ENCODE measurements at regions not wholly inside any gene's neighbourhood (a gene's known extent, or its start where the extent isn't known, plus 50 kb on each side); places are given as distances from the start of the nearest gene placed in this dataset.

- FAIRE-seq: no peak
- no peak for TF ChIP-seq CTCF (IDR thresholded peaks at IDR 0.05; ENCODE audit: borderline replicate concordance, extremely low read depth, insufficient read depth)
- intact Hi-C loops (cut with DNase I): no loop called here
- no peaks in the 10 kb centered on the region for H3K36me3 ChIP-seq (ENCODE audit: control insufficient read depth in 2 of 3, insufficient read depth in 3 of 3, low read length in 3 of 3)
- H3K9me3 ChIP-seq (ENCODE audit: control insufficient read depth in 2 of 3, insufficient read depth in 1 of 3, low read length in 3 of 3): no peaks in the 10 kb centered on the region
- no peak overlapping the region for H3K4me3 ChIP-seq (ENCODE audit: low read length in 3 of 3)
- no peak overlapping the region for H3K9ac ChIP-seq (ENCODE audit: low read length in 3 of 3)
- H3K27me3 ChIP-seq (ENCODE audit: control insufficient read depth, insufficient read depth, low read length): no peaks in the 10 kb centered on the region
- peaks cover 0 to 12% (median 4%) of the 10 kb centered on the region in 3 donors for H3K4me1 ChIP-seq (ENCODE audit: control insufficient read depth in 2 of 3, insufficient read depth in 2 of 3, low read depth in 1 of 3, low read length in 3 of 3)
- H3K27ac ChIP-seq (ENCODE audit: low read depth in 2 of 2, low read length in 2 of 2): no peak overlapping the region
- peak in 1 of 5 donors; percentile 20 for DNase-seq
Measured at GRCh38 chr11:116471608-116472256, 301.1 kb downstream of the BUD13 start.

- Histone ChIP-seq H3K36me3 (ENCODE audit: control insufficient read depth in 2 of 3, insufficient read depth in 3 of 3, low read length in 3 of 3) (no peaks in the 10 kb centered on the region), H3K4me1 (ENCODE audit: control insufficient read depth in 2 of 3, insufficient read depth in 2 of 3, low read depth in 1 of 3, low read length in 3 of 3) (peaks cover 0 to 12% (median 4%) of the 10 kb centered on the region in 3 donors), H3K4me3 (ENCODE audit: low read length in 3 of 3) (no peak overlapping the region), H3K9me3 (ENCODE audit: control insufficient read depth in 2 of 3, insufficient read depth in 1 of 3, low read length in 3 of 3) (no peaks in the 10 kb centered on the region), H3K27ac (ENCODE audit: low read depth in 2 of 2, low read length in 2 of 2) (no peak overlapping the region), H3K27me3 (ENCODE audit: control insufficient read depth, insufficient read depth, low read length) (no peaks in the 10 kb centered on the region), H3K9ac (ENCODE audit: low read length in 3 of 3) (no peak overlapping the region)
- DNase-seq: peak in 2 of 5 donors; percentile 51 to 52
- intact Hi-C loops (cut with DNase I): no loop called here
- no peak for TF ChIP-seq CTCF (IDR thresholded peaks at IDR 0.05; ENCODE audit: borderline replicate concordance, extremely low read depth, insufficient read depth)
- no peak for FAIRE-seq
Measured at GRCh38 chr11:116468699-116469098, 304.1 kb downstream of the BUD13 start.

GRCh38 chr11:116467823-116468222, 305.0 kb downstream of the BUD13 start:
- H3K36me3 ChIP-seq (ENCODE audit: control insufficient read depth in 2 of 3, insufficient read depth in 3 of 3, low read length in 3 of 3): no peaks in the 10 kb centered on the region
- H3K27ac ChIP-seq (ENCODE audit: low read depth in 2 of 2, low read length in 2 of 2): no peak overlapping the region
- DNase-seq (no peak), FAIRE-seq (no peak)
- H3K4me3 ChIP-seq (ENCODE audit: low read length in 3 of 3): no peak overlapping the region
- intact Hi-C loops (cut with DNase I): no loop called here
- H3K9me3 ChIP-seq (ENCODE audit: control insufficient read depth in 2 of 3, insufficient read depth in 1 of 3, low read length in 3 of 3): no peaks in the 10 kb centered on the region
- H3K27me3 ChIP-seq (ENCODE audit: control insufficient read depth, insufficient read depth, low read length): no peaks in the 10 kb centered on the region
- H3K9ac ChIP-seq (ENCODE audit: low read length in 3 of 3): no peak overlapping the region
- TF ChIP-seq CTCF (IDR thresholded peaks at IDR 0.05; ENCODE audit: borderline replicate concordance, extremely low read depth, insufficient read depth): no peak
- H3K4me1 ChIP-seq (ENCODE audit: control insufficient read depth in 2 of 3, insufficient read depth in 2 of 3, low read depth in 1 of 3, low read length in 3 of 3): peaks cover 0 to 5% (median 2%) of the 10 kb centered on the region in 3 donors

GRCh38 chr11:116466801-116467200, 306.0 kb downstream of the BUD13 start:
- intact Hi-C loops (cut with DNase I): no loop called here
- H3K27me3 ChIP-seq (ENCODE audit: control insufficient read depth, insufficient read depth, low read length): no peaks in the 10 kb centered on the region
- FAIRE-seq (no peak), DNase-seq (peak in 2 of 5 donors; percentile 71 to 78)
- no peaks in the 10 kb centered on the region for H3K4me1 ChIP-seq (ENCODE audit: control insufficient read depth in 2 of 3, insufficient read depth in 2 of 3, low read depth in 1 of 3, low read length in 3 of 3)
- H3K9me3 ChIP-seq (ENCODE audit: control insufficient read depth in 2 of 3, insufficient read depth in 1 of 3, low read length in 3 of 3): no peaks in the 10 kb centered on the region
- TF ChIP-seq CTCF (IDR thresholded peaks at IDR 0.05; ENCODE audit: borderline replicate concordance, extremely low read depth, insufficient read depth): no peak
- no peak overlapping the region for H3K9ac ChIP-seq (ENCODE audit: low read length in 3 of 3)
- no peaks in the 10 kb centered on the region for H3K36me3 ChIP-seq (ENCODE audit: control insufficient read depth in 2 of 3, insufficient read depth in 3 of 3, low read length in 3 of 3)
- H3K27ac ChIP-seq (ENCODE audit: low read depth in 2 of 2, low read length in 2 of 2): no peak overlapping the region
- H3K4me3 ChIP-seq (ENCODE audit: low read length in 3 of 3): no peak overlapping the region
